Epithelial cell of proximal tubule (primary cell): ENCODE measurements at regions not wholly inside any gene's neighbourhood (a gene's known extent, or its start where the extent isn't known, plus 50 kb on each side); places are given as distances from the start of the nearest gene placed in this dataset.
A peak's percentile ranks its signal among the peaks of the same experiment; 100 is the strongest.

Source experiments
- DNase-seq: peaks from one replicate; pipeline ENCODE4 v3.0.0-alpha.2; 2011; ENCODE audit warnings: low read depth
- H3K4me3 ChIP-seq: 2 replicates; pipeline ENCODE4 v1.5.1; 2011; ENCODE audit warnings: low read depth, mild to moderate bottlenecking, low read length
- CTCF ChIP-seq: conservative IDR thresholded peaks from 2 replicates; pipeline ENCODE4 v1.5.1; 2012; ENCODE audit warnings: low read depth, mild to moderate bottlenecking, low read length

- H3K4me3 ChIP-seq = no peak overlapping the region
- DNase-seq = no peak
- TF ChIP-seq CTCF = peak; percentile 20
Measured at GRCh38 chr14:101064121-101064661, 160.7 kb upstream of the RTL1 start.

DNA sequence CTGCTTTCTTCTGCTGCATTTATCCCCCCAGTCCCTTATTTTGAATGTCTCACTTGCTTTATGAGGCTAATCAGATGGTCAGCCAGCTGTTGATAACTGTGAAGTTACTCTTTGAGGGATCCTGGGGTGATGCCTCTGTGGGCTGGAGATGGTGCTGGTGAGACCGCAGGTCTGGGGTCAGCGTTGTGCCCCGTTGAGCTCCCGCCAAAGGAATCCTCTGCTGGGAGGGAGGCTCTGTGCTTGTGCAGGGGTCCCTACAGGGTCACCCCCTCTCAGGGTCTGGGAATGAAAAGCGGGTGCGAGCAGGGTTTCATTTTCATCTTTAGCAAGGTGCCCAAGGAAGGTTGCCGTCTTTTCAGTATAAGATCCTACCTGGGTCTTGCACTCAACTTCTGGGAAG, 161.2 kb upstream of the RTL1 start:
- DNase-seq = no peak
- TF ChIP-seq CTCF = no peak
- H3K4me3 ChIP-seq = no peak overlapping the region

DNA sequence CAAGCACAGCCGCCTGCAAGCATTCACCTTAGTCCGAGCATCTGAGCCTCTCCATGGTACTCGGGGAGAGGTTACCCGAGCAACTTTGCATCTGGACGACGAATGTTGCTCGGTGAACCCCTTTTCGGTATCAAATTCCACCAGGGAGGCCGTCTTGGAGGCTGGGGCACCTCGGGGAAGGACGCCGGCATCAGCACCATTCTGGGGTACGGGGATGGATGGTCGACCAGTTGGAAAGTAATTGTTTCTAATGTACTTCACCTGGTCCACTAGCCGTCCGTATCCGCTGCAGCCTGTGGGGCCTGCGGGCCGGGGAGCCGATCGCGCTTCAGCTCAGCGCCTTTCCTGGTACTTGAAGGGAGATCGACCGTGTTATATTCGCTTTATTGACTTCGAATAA, 161.7 kb upstream of the RTL1 start:
- no peak overlapping the region for H3K4me3 ChIP-seq
- no peak for DNase-seq
- TF ChIP-seq CTCF = no peak

- DNase-seq = no peak
- TF ChIP-seq CTCF = no peak
- no peak overlapping the region for H3K4me3 ChIP-seq
Measured at GRCh38 chr14:101065696-101066694, 162.5 kb upstream of the RTL1 start.

DNA sequence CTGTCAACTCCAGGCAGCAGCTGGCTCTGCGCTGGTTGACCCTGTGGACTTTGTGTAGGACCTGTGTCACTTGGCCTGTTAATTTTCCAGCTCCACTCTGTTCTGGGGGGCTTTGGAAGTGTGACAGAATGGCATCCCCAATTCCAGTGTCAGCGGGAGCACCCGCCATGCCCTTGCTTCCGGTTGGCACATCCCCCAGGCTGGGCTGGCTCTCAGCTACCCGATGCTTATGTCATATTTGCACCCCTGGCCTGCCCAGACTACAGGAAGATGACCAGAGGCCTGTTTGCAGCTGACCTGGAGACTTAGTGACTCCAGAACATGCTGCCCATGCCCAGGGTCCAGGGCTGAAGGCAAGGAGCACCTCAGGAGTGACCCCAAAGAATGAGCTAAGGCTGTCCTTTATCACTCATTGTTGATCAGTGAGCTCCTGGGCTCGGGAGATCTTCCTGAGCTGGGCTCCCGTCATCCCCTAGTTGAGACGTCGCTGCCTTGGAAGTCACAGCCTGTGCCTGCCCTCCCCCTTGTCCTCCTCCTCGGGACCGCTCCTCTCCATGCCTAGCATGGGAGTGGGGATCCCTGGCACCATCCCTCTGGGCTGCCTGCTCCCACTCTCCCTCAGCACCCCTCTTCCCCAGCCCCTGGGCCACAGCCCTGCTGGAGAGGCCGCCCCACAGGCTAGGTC, 163.4 kb upstream of the RTL1 start:
- no peak overlapping the region for H3K4me3 ChIP-seq
- no peak for TF ChIP-seq CTCF
- DNase-seq = no peak

- no peak overlapping the region for H3K4me3 ChIP-seq
- TF ChIP-seq CTCF = no peak
- no peak for DNase-seq
Measured at GRCh38 chr14:101068313-101069227, 165.0 kb upstream of the RTL1 start.
